Fibroblast of lung (primary cell): ENCODE measurements at regions not wholly inside any gene's neighbourhood (a gene's known extent, or its start where the extent isn't known, plus 50 kb on each side); places are given as distances from the start of the nearest gene placed in this dataset.

ENCODE experiments used
- EZH2 ChIP-seq: IDR thresholded peaks from 2 replicates; pipeline ENCODE4 v1.5.1; 2012; ENCODE audit warnings: low read length, control low read depth, mild to moderate bottlenecking; ENCODE audit errors: missing control alignments
- TF ChIP-seq, protein P1 (sequence below), 2 donors: IDR thresholded peaks in 1 of 2; conservative IDR thresholded peaks in 1 of 2; 1 replicate in 1 of 2; 2 replicates in 1 of 2; pipeline ENCODE4 v1.5.1; 2011 to 2012; ENCODE audit warnings: low read length in 2 of 2, control low read depth in 1 of 2, inconsistent platforms in 1 of 2, low read depth in 1 of 2, mild to moderate bottlenecking in 1 of 2

DNA sequence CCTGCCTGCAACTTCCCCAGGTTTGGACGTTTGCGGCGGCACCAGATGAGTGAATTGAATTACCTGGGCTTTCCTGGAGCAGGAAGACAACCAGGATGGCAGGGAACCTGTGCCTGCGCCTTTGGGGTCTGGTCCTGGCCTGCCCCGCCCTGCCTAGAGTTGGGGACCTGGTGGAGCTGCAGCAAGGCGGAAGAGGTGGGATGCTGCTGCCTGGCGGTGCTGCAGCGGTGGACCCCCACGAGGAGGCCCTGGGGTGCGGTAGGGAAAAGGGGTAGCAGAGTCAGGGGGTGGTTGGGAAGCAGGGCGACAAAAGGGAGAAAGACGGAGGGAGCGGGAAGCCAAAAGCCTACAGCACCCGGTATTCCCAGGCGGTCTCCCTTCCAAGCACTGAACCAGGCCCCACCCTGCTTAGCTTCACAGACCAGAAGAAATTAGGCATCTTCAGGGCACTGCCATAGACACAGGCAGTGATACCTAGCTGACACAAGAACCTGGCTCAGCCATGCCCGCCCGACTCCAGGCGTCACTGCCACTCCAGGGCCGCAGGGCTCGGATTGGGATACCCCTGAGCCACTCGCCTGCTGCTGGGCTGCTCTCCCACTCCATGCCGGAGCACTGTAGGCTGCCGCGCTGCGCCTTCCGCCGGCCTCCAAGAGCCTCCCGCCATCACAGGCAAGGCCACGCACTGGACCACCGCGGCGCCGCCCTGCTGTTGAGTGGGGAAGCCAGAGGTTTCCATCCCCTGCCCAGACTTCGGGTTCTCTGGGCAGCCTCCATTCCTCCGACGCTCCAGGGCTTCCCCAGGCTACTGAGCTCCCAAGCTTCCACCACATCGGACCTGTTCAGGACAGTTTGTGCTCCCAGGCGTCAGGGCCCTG is 155.2 kb upstream of the ALG10B start:
- no peak for TF ChIP-seq EZH2
- TF ChIP-seq, protein P1, sequence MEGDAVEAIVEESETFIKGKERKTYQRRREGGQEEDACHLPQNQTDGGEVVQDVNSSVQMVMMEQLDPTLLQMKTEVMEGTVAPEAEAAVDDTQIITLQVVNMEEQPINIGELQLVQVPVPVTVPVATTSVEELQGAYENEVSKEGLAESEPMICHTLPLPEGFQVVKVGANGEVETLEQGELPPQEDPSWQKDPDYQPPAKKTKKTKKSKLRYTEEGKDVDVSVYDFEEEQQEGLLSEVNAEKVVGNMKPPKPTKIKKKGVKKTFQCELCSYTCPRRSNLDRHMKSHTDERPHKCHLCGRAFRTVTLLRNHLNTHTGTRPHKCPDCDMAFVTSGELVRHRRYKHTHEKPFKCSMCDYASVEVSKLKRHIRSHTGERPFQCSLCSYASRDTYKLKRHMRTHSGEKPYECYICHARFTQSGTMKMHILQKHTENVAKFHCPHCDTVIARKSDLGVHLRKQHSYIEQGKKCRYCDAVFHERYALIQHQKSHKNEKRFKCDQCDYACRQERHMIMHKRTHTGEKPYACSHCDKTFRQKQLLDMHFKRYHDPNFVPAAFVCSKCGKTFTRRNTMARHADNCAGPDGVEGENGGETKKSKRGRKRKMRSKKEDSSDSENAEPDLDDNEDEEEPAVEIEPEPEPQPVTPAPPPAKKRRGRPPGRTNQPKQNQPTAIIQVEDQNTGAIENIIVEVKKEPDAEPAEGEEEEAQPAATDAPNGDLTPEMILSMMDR (conservative IDR thresholded peaks at IDR 0.05 in 1 of 2, IDR thresholded peaks at IDR 0.05 in 1 of 2; ENCODE audit: low read depth in 1 of 2, low read length in 2 of 2): no peak
